GM21528 (cell line): ENCODE measurements at regions not wholly inside any gene's neighbourhood (a gene's known extent, or its start where the extent isn't known, plus 50 kb on each side); places are given as distances from the start of the nearest gene placed in this dataset.

ENCODE experiments used
- ATAC-seq: cut with Tn5 transposase; IDR thresholded peaks from one replicate; pipeline ENCODE4 v1.9.1; 2021; ENCODE audit warnings: mild to moderate bottlenecking, moderate library complexity; ENCODE audit not compliant: unreplicated experiment, low FRiP score

DNA sequence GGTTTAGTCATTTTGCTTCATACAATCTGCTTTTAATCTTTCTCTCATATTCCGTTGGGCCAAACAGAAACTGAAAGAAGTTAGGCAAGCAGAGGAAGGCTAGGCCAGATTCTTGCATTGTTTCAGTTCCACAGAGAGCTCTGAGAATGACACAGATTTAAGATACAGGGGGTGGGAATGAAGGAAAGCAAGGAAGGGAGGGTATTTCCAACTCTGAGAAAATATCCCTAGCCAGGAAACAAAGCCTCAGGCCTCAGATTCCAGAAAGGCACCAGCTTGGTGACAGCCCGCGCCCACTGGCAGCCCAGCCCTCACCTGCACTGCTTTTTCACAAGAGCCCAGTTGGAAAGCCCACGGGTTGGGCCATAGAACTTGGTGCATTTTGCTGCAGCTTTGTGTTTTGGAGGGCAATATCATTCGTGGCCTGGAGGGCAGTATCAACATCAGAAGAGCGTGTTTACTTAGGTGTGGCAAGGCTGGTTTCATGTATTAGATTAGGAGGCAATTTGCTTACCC lies 63.5 kb downstream of the ENC1 start:
- ATAC-seq, result peak; percentile 81

- ATAC-seq, result no peak
These were observed 64.6 kb downstream of the ENC1 start for GRCh38 chr5:74575741-74576538.

- no peak for ATAC-seq
These were observed 70.3 kb downstream of the ENC1 start for GRCh38 chr5:74570250-74570649.

GRCh38 chr5:74567411-74567995 lies 73.0 kb downstream of the ENC1 start:
- no peak for ATAC-seq

- no peak for ATAC-seq
These were observed 78.4 kb downstream of the ENC1 start for GRCh38 chr5:74562122-74562521.

DNA sequence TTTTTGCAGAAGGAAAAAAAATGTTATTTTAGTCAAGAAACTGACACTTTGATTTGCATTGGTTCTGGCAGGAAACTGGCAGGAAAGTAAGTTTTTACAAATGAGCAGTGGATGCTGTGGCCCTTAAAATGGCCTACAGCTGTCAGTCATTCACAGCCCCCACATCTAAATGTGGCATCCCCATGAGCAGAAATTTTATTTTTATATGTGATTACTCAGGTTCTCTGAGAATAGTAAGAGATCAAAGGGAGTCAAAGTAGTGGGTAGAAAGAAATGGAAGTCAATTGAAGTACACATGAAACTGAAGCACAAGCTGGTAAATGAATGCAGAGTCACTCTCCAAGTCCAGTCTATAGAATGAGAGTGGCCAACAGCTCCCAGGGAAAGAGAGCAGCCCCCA lies 80.3 kb downstream of the ENC1 start:
- ATAC-seq, result no peak

GRCh38 chr5:74556631-74557595 lies 83.6 kb downstream of the ENC1 start:
- no peak for ATAC-seq

DNA sequence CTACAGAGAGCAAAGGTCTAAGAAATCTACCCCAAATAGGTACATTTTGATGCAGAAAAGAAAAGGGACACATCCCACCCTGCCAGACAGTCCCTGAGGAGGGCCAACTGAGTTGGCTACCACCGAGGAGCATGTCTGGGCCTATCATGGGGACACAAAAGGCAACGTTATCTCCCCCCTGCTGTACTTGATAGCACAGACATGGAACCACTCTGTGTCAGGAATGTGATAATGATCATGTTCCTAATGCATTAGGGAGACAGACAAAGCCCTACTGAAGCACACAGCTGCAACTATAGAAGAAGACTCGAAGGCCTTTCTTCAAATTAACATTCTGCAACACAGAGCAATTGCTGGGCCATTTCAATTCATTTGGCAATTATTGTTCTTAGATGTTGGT lies 84.5 kb downstream of the ENC1 start:
- no peak for ATAC-seq

- no peak for ATAC-seq
These were observed 88.4 kb downstream of the ENC1 start for GRCh38 chr5:74552101-74552500.

DNA sequence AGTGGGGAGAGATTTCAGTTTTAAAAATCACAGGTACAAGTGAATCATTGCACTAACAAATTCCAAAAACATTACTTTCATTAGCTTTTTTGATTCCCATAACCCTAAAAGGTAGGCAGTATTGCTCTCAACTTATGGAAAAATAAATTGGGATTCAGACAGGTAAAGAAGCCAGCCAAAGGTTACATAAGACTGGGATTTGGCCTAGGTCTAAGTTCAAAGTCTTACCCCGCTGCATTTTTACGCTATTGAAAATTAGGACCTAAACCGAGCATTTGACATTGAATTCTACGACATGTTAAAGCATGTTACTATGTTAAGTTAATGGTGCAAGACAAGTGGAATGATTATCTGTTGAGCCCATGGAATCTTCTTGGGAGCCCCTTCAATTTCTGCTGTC lies 89.6 kb downstream of the ENC1 start:
- no peak for ATAC-seq

DNA sequence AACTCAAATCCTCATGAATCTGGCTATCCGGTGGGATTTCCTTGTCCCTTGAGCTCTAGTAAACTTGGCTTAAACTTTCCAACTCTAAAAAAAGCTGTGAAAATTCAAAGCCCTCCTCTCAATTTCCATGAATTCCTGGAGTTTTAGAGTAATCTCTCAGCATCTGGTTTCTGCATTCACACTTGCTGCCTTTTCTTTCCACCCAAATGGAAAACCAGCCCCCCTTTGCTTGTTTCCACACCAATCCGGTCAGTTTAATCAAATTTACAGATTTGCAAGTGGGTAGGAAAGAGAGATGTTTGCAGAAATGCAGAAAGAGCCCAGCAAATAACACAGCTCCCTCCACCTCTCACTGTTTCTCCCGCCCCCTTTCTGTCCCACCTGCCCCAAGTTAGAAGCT lies 91.1 kb downstream of the ENC1 start:
- no peak for ATAC-seq

DNA sequence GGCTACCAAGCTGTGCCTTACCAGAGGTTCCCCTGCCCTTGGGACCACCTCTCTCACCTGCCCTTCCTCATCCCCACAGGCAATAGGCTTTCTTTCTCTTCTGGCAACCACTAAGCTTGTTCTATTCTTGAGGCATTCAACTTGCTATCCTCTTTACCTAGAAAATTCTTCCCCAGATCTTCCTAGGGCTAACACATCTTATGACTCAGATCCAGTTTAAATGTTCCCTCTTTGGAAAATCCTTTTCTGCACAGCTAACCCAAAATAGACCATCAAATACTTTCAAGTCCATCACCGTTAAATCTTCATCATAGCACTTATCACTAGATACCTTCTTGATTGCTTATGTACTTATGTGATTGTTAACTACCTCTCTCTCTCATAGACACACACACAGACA lies 93.7 kb downstream of the ENC1 start:
- ATAC-seq, result no peak

GRCh38 chr5:74544811-74545210 lies 95.7 kb downstream of the ENC1 start:
- ATAC-seq, result no peak

DNA sequence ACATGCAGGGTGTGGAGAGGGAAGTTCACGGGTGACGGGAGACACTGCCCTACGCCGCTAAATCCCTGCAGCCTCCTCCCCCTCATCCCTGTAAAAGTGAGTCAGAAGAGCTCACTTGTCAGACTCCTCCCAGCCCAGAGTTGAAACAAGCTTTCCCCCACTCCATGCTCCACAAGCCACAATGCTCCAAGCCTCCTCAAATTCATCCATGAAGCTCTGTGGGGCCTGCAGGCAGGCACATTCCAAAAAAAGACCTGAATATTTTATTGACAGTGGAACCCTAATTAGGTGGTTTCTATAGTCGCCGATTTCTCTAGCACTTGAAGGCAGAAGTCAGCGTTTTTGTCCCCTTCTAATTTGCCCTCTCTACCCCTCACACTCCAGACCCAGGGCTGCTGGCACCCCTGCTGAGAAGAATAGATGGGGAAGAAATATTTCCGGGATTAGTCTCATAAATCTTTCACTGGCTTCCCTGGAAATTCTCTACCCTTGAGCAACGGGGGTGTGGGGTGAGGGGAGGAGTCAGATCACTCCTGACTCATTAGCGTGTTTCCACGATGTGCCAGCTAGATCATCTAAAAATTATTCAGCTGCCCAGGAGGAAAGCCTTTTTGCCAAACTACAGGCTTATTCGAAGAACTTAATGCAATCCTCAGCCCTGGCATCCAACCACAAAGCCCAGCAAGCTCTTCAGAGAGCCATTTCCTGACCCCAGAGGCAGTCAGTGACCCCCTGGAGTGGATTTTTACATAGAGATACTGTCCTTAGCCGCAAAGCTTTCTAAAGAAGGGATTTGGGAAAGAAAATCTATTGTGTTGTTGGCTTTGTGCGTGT lies 97.1 kb downstream of the ENC1 start:
- no peak for ATAC-seq

- no peak for ATAC-seq
These were observed 98.0 kb downstream of the ENC1 start for GRCh38 chr5:74542482-74542881.

GRCh38 chr5:74541381-74541781 lies 99.1 kb downstream of the ENC1 start:
- ATAC-seq, result no peak

- ATAC-seq, result no peak
These were observed 99.9 kb downstream of the ENC1 start for GRCh38 chr5:74540622-74541021.

GRCh38 chr5:74539986-74540385 lies 100.5 kb downstream of the ENC1 start:
- ATAC-seq, result no peak

- no peak for ATAC-seq
These were observed 102.3 kb downstream of the ENC1 start for GRCh38 chr5:74538206-74538661.

- ATAC-seq, result no peak
These were observed 103.9 kb downstream of the ENC1 start for GRCh38 chr5:74536658-74537057.
